ENCODE measurements at regions not wholly inside any gene's neighbourhood (a gene's known extent, or its start where the extent isn't known, plus 50 kb on each side); places are given as distances from the start of the nearest gene placed in this dataset.
"Not testable (repeated sequence)": the region's sequence is repeated elsewhere in the genome, so short reads cannot be mapped to it uniquely, and the experiment has no call there.

DNA sequence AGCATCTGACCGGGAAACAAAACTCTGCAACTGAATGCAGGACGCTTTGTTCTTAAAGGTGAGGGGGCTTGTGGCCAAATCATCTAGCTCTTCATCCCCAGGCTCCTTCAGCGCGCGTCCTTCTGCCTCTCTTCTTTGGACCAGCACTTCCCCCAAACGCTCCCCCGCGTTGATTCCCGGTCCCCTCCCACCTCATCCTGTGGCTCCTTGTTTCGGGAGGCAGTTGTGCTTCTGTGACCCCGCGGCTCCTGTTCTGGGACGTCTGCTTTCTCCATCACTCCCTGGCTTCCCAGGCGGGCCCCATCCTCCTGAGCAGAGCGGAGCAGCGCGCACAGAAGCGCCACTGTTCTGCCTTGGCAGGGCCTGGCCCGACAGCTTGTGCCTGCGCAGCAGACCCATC lies 109.7 kb upstream of the ZNG1E start:
- intact Hi-C loops (cut with DNase I); DNase-seq (ENCODE audit: low spot score in 2 of 2): not testable (repeated sequence)

DNA sequence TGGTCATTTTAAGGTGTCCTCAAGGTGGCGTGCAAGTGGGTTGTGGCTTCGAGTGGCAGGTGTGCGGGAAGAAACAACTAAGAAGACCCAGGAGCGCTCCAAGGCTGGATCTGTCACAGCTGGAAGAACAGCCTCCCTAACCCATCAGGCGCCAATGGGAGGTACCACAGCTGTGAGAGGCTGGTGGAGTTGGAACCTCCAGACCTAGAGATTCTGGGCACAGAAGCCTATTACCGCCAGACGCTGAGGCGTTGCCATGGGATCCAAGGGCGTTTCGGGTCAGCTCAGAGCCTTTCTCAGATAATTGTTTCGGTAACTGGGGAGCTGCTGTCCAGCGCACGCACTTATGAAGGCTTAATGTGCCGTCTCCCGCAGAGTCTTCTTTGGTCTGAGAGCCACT lies 156.7 kb upstream of the ZNG1E start:
- H3K4me1 ChIP-seq; H3K36me3 ChIP-seq; H3K27me3 ChIP-seq; DNase-seq (ENCODE audit: low spot score in 2 of 2); H3K9me3 ChIP-seq; intact Hi-C loops (cut with DNase I); H3K27ac ChIP-seq; H3K4me3 ChIP-seq: not testable (repeated sequence)

More for the DNA sequence above, 109.7 kb upstream of the ZNG1E start:
- H3K9me3 ChIP-seq, H3K4me3 ChIP-seq, H3K27me3 ChIP-seq, H3K4me1 ChIP-seq, H3K27ac ChIP-seq, H3K36me3 ChIP-seq: not testable (repeated sequence)

DNA sequence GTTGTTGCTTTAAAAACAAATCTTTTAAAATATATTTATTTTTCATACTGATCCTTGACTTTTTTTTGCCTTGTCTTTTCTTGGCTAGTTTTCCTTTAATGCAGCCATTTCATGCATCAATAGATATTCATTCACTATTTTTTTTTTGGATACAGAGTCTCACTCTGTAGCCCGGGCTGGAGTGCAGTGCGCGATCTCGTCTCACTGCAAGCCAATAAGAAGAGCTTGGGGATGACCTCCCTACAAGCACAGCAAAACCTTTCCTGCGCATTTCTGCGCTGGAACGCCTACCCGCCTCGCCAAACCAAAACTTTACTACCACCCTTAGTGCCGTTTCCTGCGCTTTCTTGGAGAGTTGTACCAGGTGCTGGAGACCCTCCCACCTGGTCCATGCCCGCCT lies 161.3 kb upstream of the ZNG1E start:
- intact Hi-C loops (cut with DNase I); H3K9me3 ChIP-seq; DNase-seq (ENCODE audit: low spot score in 2 of 2); H3K27ac ChIP-seq; H3K27me3 ChIP-seq; H3K4me3 ChIP-seq; H3K36me3 ChIP-seq; H3K4me1 ChIP-seq: not testable (repeated sequence)

DNA sequence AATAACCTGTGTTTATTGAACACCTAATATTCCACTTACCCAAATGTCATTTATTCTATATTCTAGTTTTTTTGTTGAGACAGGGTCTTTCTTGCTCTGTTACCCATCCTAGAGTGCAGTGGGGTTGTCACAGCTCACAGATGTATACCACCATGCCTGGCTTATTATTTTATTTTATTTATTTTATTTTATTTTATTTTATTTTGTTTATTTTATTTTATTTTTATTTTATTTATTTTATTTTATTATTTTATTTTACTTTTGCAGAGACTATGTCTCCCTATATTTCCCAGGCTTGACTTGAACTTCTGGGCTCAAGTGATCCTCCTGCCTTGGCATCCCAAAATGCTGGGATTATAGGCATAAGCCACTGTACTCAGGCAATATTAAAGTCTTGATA lies 167.8 kb upstream of the ZNG1E start:
- H3K9me3 ChIP-seq; H3K4me1 ChIP-seq; H3K36me3 ChIP-seq; intact Hi-C loops (cut with DNase I); H3K27me3 ChIP-seq; H3K4me3 ChIP-seq; H3K27ac ChIP-seq; DNase-seq (ENCODE audit: low spot score in 2 of 2): not testable (repeated sequence)

DNA sequence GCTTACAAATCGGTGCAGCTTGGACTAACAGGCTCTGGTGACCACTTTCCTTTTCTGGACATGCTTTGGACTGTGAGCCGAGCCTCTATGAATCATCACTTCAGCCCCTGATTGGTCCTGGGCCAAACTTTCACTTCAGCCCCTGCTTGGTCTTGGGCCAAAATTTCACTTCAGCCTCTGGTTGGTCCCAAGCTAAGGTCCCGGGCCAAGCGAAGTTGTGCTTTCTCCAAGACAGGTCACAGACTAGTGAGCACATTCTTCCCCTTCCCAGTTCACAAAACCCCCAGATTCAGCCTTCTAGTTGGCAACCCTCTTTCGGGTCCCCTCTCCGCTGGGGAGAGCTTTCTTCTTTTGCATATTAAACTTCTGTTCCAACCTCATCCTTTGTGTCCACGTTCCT lies 171.0 kb upstream of the ZNG1E start:
- intact Hi-C loops (cut with DNase I); H3K9me3 ChIP-seq; H3K4me1 ChIP-seq; DNase-seq (ENCODE audit: low spot score in 2 of 2); H3K27me3 ChIP-seq; H3K36me3 ChIP-seq; H3K4me3 ChIP-seq; H3K27ac ChIP-seq: not testable (repeated sequence)

DNA sequence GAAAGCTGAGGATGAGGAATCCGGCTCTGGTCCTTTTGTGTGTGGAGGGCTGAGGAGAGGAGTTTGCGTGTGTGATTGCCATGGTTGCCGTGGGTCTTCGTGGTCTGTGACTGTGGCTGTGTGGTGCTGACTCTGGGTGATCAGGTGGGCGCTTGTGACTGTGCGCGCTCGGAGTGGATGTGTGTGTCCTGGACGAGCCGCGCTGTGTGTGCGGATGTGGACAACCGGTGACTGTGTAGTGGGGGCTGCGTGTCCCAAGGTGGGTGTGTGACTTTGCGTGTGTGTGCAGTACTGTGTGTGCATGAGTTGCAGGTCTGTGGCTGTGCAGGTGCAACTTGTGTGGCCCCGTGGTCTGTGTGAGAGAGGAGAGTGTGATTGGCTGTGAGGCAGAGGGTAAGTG lies 172.0 kb upstream of the ZNG1E start:
- DNase-seq (ENCODE audit: low spot score in 2 of 2); H3K27me3 ChIP-seq; H3K9me3 ChIP-seq; H3K36me3 ChIP-seq; H3K27ac ChIP-seq; intact Hi-C loops (cut with DNase I); H3K4me3 ChIP-seq; H3K4me1 ChIP-seq: not testable (repeated sequence)

DNA sequence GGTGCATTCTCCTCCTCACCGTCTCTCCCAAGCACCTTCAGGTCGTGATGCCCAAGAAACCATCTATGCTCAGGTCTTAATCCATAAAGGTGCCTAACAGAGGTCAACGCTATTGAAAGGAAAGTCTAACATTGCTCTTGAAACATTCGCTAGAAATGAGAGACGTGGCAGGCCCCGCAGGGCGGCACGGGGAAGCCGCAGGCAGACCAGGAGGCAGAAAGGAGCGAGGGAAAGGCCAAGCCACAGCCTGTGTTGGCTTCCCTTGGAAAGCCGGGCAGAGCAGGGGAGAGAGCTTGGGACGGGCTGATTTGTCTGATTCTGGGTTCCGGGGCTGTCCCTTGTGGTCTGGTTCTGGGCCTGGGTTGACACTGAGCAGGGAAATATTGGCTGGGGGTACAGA lies 192.8 kb upstream of the ZNG1E start:
- intact Hi-C loops (cut with DNase I); H3K36me3 ChIP-seq; H3K27ac ChIP-seq; DNase-seq (ENCODE audit: low spot score in 2 of 2); H3K9me3 ChIP-seq; H3K27me3 ChIP-seq; H3K4me3 ChIP-seq; H3K4me1 ChIP-seq: not testable (repeated sequence)

DNA sequence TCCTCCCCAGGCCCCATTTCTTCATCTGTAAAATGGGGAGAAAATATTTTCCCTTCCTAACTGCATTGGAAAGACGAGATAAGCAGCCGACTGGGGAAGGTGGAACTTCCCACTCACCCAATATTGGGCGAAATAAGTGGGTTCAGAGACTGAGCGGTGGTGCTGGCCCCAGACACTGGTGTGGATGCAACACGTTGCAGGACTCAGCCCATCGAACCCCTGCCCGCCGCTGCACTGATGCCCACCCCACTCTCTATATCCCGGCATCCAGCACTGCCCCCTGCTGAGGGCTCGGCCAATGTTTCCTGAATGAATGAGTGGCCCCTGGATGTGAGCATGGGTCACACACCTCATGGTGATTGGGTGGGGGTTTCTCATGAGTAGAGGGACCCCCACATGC lies 194.4 kb upstream of the ZNG1E start:
- DNase-seq (ENCODE audit: low spot score in 2 of 2); H3K4me1 ChIP-seq; H3K36me3 ChIP-seq; H3K27me3 ChIP-seq; H3K4me3 ChIP-seq; H3K9me3 ChIP-seq; H3K27ac ChIP-seq; intact Hi-C loops (cut with DNase I): not testable (repeated sequence)

DNA sequence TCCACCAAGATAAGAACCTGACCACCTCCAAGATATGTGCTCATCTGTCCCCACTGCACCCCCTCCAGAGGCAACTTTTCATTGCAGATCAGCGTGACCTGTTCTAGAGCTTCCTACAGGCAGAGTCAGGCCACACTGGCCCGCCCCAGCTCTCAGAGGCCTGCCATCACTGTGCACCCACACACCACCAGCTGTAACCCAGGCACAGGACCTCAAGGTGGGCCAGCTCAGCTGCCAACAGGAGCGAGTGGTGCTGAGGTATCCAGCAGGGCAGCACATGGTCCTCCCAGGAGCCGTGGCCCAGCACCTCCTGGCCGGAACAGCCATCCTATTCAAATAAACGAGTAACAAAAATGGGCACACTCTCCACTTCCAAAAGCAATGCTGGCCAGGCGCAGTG lies 189.9 kb upstream of the FOXD4L5 start:
- H3K9me3 ChIP-seq; H3K27ac ChIP-seq; H3K4me3 ChIP-seq; H3K36me3 ChIP-seq; intact Hi-C loops (cut with DNase I); H3K4me1 ChIP-seq; H3K27me3 ChIP-seq; DNase-seq (ENCODE audit: low spot score in 2 of 2): not testable (repeated sequence)

DNA sequence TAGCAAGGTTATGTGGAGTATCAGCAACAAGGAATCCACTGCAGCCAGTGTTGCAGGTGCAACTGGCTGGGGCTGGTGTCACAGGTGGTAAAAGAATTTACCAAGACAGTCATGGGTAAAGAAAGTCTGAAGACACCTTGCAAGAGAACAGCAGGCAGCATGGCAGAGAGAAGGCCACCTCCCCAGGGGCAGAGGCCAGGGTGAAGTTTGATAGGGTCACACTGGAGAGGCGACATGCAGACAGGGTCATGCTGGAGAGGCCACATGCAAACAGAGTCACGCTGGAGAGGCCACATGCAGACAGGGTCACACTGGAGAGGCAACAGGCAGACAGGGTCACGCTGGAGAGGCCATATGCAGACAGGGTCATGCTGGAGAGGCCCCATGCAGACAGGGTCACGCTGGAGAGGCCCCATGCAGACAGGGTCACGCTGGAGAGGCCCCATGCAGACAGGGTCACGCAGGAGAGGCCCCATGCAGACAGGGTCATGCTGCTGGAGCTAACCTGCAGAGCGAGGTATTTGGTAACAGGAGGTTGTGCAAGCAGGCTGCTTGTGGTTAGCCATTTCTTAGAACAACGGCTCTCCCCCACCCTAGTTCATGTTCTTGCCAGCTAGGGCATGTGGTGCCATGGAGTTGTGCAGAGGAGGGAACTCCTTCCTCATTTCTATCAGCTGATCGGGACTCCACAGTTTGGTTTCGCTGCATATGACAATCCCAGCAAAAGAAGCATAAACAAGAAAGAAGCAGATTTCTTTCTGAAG lies 188.2 kb upstream of the FOXD4L5 start:
- H3K4me1 ChIP-seq; DNase-seq (ENCODE audit: low spot score in 2 of 2); H3K36me3 ChIP-seq; H3K4me3 ChIP-seq; H3K27ac ChIP-seq; intact Hi-C loops (cut with DNase I); H3K27me3 ChIP-seq; H3K9me3 ChIP-seq: not testable (repeated sequence)

DNA sequence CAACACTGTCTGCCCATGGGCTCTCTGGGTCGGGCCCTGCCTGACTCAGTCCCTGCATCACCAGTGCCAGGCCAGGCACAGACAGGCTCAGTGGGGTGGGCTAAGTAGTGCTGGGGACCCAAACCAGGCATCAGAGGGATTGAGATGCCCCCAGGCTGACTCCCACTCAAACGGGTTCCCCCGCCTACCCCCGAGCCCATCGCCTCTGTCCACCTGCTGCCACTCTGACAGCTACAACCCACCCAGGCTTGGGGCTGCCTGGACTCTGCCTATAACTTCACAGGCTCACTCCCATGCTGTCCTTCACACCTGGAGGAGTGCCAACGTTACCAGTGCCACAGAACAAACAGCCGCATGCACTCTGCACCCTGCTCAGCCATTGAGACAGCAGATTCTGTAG lies 186.1 kb upstream of the FOXD4L5 start:
- H3K27me3 ChIP-seq; intact Hi-C loops (cut with DNase I); H3K4me3 ChIP-seq; H3K9me3 ChIP-seq; H3K27ac ChIP-seq; H3K36me3 ChIP-seq; DNase-seq (ENCODE audit: low spot score in 2 of 2); H3K4me1 ChIP-seq: not testable (repeated sequence)

DNA sequence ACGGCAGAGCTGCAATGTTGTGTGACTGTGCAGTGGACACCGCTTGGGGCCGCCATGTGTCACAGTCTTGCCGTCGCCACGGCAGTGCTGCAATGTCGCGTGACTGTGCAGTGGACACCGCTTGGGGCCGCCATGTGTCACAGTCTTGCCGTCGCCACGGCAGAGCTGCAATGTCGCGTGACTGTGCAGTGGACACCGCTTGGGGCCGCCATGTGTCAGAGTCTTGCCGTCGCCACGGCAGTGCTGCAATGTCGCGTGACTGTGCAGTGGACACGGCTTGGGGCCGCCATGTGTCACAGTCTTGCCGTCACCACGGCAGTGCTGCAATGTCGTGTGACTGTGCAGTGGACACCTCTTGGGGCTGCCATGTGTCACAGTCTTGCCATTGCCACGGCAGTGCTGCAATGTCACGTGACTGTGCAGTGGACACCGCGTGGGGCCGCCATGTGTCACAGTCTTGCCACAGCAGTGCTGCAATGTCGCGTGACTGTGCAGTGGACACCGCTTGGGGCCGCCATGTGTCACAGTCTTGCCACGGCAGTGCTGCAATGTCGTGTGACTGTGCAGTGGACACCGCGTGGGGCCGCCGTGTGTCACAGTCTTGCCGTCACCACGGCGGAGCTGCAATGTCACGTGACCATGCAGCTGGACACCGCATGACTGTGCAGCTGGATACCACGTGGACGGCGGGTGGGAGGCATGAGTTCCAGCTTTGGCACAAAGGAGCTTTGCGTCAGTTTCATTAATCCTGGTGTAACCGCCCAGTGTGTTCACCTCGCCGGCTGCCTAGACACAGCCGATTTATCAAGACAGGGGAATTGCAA lies 182.1 kb upstream of the FOXD4L5 start:
- H3K27me3 ChIP-seq; H3K4me3 ChIP-seq; H3K36me3 ChIP-seq; intact Hi-C loops (cut with DNase I); H3K4me1 ChIP-seq; DNase-seq (ENCODE audit: low spot score in 2 of 2); H3K9me3 ChIP-seq; H3K27ac ChIP-seq: not testable (repeated sequence)

DNA sequence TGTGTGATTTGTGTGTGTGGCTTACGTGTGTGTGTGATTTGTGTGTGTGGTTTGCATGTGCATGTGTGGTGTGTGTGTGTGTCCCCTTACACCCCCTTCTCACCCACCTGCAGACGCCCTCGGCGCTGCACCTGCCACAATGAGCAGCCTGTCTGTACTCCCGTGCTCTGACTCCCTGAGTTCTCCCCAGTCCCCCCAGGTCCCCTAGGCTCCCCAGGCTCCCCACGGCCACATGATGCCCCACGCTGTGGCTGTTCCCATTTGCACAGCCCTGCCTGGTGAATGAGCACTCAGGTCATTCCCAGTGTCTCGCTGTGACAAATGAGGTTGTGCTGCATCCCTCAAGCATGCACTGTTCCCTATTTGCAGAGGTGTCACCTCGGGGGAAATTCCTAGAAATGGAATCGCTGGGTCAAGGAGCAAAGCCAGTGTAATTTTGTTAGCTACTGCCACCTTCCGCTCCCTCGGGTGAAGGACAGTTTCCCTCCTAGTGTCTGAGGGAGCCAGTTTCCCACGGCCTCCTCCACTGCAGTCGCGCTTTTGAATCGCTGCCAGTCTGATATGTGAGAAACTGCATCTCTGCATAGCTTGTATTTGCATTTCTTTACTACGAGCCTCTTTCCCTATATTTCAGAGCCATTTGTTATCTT lies 180.4 kb upstream of the FOXD4L5 start:
- H3K27me3 ChIP-seq; H3K27ac ChIP-seq; H3K4me3 ChIP-seq; H3K36me3 ChIP-seq; DNase-seq (ENCODE audit: low spot score in 2 of 2); H3K4me1 ChIP-seq; H3K9me3 ChIP-seq; intact Hi-C loops (cut with DNase I): not testable (repeated sequence)

DNA sequence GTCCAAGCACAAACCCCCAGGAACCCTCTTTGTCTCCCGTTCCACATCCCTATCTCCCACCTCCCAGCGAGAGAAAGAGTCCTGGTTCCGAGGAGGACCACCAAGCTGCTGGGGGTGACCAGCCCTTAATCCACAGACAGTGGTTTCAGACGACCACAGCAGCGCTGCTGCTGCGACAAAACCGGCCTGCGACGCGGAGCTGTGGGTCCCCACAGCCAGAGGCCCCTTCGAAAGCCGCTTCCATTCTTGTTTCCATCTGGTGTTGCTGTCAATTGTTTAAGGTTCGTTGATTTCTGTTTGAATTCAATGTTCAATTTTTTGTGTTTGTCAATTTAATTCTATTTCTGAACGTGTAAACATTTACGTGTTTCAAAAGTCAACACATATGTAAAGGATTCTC lies 177.5 kb upstream of the FOXD4L5 start:
- H3K9me3 ChIP-seq; H3K27me3 ChIP-seq; intact Hi-C loops (cut with DNase I); H3K4me3 ChIP-seq; H3K36me3 ChIP-seq; H3K27ac ChIP-seq; H3K4me1 ChIP-seq; DNase-seq (ENCODE audit: low spot score in 2 of 2): not testable (repeated sequence)
